WTC11 (cell line): ENCODE measurements at regions not wholly inside any gene's neighbourhood (a gene's known extent, or its start where the extent isn't known, plus 50 kb on each side); places are given as distances from the start of the nearest gene placed in this dataset.

Experiments used
- ATAC-seq: fragments of 200-7000 bp; cut with Tn5 transposase; 2 replicates; pipeline ENCODE4 v1.10.0; 2021; ENCODE audit warnings: mild to moderate bottlenecking, moderate library complexity
- CTCF ChIA-PET: fragments of 300-600 bp; sonication (Branson Sonifier 250); formaldehyde crosslinking; loops from one replicate; lab custom pipeline; 2021; ENCODE audit warnings: antibody characterized with exemption; lab: Charles Lee
- POLR2A ChIA-PET: fragments of 350-600 bp; sonication (Branson Sonifier 250); formaldehyde crosslinking; loops from one replicate; lab custom pipeline; 2021; ENCODE audit warnings: antibody characterized with exemption; lab: Charles Lee
- DNase-seq: peaks from one replicate; pipeline ENCODE4 v3.0.0; 2021; ENCODE audit warnings: low spot score
- H3K27ac Mint-ChIP-seq: 2 replicates; pipeline ENCODE4 v1.8.0; 2021; ENCODE audit warnings: mixed read lengths
- H3K27me3 Mint-ChIP-seq: 2 replicates; pipeline ENCODE4 v1.8.0; 2021; ENCODE audit warnings: low read depth, mild to moderate bottlenecking, moderate library complexity, mixed read lengths
- H3K36me3 Mint-ChIP-seq: 2 replicates; pipeline ENCODE4 v1.8.0; 2021; ENCODE audit warnings: mixed read lengths
- H3K4me1 Mint-ChIP-seq: 2 replicates; pipeline ENCODE4 v1.8.0; 2022; ENCODE audit warnings: mixed read lengths
- H3K4me3 Mint-ChIP-seq: 2 replicates; pipeline ENCODE4 v1.8.0; 2021; ENCODE audit warnings: mild to moderate bottlenecking, moderate library complexity, mixed read lengths
- H3K9me3 Mint-ChIP-seq: 2 replicates; pipeline ENCODE4 v1.8.0; 2021; ENCODE audit warnings: mixed read lengths
- CREB1 ChIP-seq: sonication (generic); formaldehyde crosslinking; IDR thresholded peaks from 2 replicates; pipeline ENCODE4 v1.8.0; 2023; ENCODE audit warnings: mild to moderate bottlenecking, missing genetic modification reagents
- CREM ChIP-seq: sonication (generic); formaldehyde crosslinking; IDR thresholded peaks from 2 replicates; pipeline ENCODE4 v1.8.1; 2022; ENCODE audit warnings: mild to moderate bottlenecking, missing genetic modification reagents, moderate library complexity
- EMX1 ChIP-seq: fragments of 250-450 bp; sonication (Bioruptor Pico); IDR thresholded peaks from 2 replicates; pipeline ENCODE4 v1.8.0; 2021; ENCODE audit warnings: mild to moderate bottlenecking
- FOXP1 ChIP-seq: sonication (generic); formaldehyde crosslinking; IDR thresholded peaks from 2 replicates; pipeline ENCODE4 v1.8.0; 2022; ENCODE audit warnings: missing genetic modification reagents, mild to moderate bottlenecking, moderate library complexity, borderline replicate concordance
- JAZF1 ChIP-seq: fragments of 250-450 bp; sonication (Bioruptor Pico); IDR thresholded peaks from 2 replicates; pipeline ENCODE4 v1.9.0; 2021; ENCODE audit warnings: moderate library complexity, mild to moderate bottlenecking, inconsistent platforms
- KAT7 ChIP-seq: sonication (generic); formaldehyde crosslinking; IDR thresholded peaks from 2 replicates; pipeline ENCODE4 v1.8.1; 2023; ENCODE audit warnings: missing genetic modification reagents, mild to moderate bottlenecking, borderline replicate concordance
- MXD4 ChIP-seq: fragments of 250-450 bp; sonication (Bioruptor Pico); IDR thresholded peaks from 2 replicates; pipeline ENCODE4 v1.8.0; 2021; ENCODE audit warnings: mild to moderate bottlenecking, moderate library complexity, borderline replicate concordance
- MYBL2 ChIP-seq: sonication (generic); formaldehyde crosslinking; IDR thresholded peaks from 2 replicates; pipeline ENCODE4 v1.8.1; 2023; ENCODE audit warnings: mild to moderate bottlenecking, moderate library complexity, missing genetic modification reagents
- NR3C1 ChIP-seq: sonication (generic); formaldehyde crosslinking; conservative IDR thresholded peaks from 2 replicates; pipeline ENCODE4 v1.8.1; 2023; ENCODE audit warnings: low read depth, mild to moderate bottlenecking, missing genetic modification reagents
- SMAD4 ChIP-seq: sonication (generic); formaldehyde crosslinking; IDR thresholded peaks from 2 replicates; pipeline ENCODE4 v1.8.0; 2022; ENCODE audit warnings: mild to moderate bottlenecking, missing genetic modification reagents
- SOX15 ChIP-seq: fragments of 250-450 bp; sonication (Bioruptor Pico); IDR thresholded peaks from 2 replicates; pipeline ENCODE4 v1.9.0; 2021; ENCODE audit warnings: mild to moderate bottlenecking
- TCF7 ChIP-seq: sonication (generic); formaldehyde crosslinking; IDR thresholded peaks from 2 replicates; pipeline ENCODE4 v1.8.0; 2022; ENCODE audit warnings: mild to moderate bottlenecking, low read depth, missing genetic modification reagents, moderate library complexity
- ZNF121 ChIP-seq: sonication (generic); formaldehyde crosslinking; IDR thresholded peaks from 2 replicates; pipeline ENCODE4 v1.8.0; 2023; ENCODE audit warnings: missing genetic modification reagents
- ZNF219 ChIP-seq: sonication (generic); formaldehyde crosslinking; IDR thresholded peaks from 2 replicates; pipeline ENCODE4 v1.8.0; 2023; ENCODE audit warnings: missing genetic modification reagents, mild to moderate bottlenecking, borderline replicate concordance
- ZNF317 ChIP-seq: sonication (generic); formaldehyde crosslinking; IDR thresholded peaks from 2 replicates; pipeline ENCODE4 v1.8.1; 2023; ENCODE audit warnings: low read depth, mild to moderate bottlenecking, moderate library complexity, missing genetic modification reagents, borderline replicate concordance
- TF ChIP-seq, protein P1 (sequence below): sonication (generic); formaldehyde crosslinking; IDR thresholded peaks from 2 replicates; pipeline ENCODE4 v1.8.1; 2022; ENCODE audit warnings: low read depth, mild to moderate bottlenecking, moderate library complexity, missing genetic modification reagents, borderline replicate concordance
- TF ChIP-seq, protein P2 (sequence below): fragments of 250-450 bp; sonication (Bioruptor Pico); IDR thresholded peaks from 2 replicates; pipeline ENCODE4 v1.9.0; 2021; ENCODE audit warnings: mild to moderate bottlenecking
- TF ChIP-seq, protein P3 (sequence below): sonication (generic); formaldehyde crosslinking; IDR thresholded peaks from 2 replicates; pipeline ENCODE4 v1.8.0; 2023; ENCODE audit warnings: missing genetic modification reagents, mild to moderate bottlenecking, borderline replicate concordance
- TF ChIP-seq, protein P4 (sequence below): sonication (generic); formaldehyde crosslinking; IDR thresholded peaks from 2 replicates; pipeline ENCODE4 v1.8.1; 2023; ENCODE audit warnings: mild to moderate bottlenecking, missing genetic modification reagents, moderate library complexity
- TF ChIP-seq, protein P5 (sequence below): sonication (generic); formaldehyde crosslinking; IDR thresholded peaks from 2 replicates; pipeline ENCODE4 v1.8.1; 2023; ENCODE audit warnings: mild to moderate bottlenecking, missing genetic modification reagents, moderate library complexity

DNA sequence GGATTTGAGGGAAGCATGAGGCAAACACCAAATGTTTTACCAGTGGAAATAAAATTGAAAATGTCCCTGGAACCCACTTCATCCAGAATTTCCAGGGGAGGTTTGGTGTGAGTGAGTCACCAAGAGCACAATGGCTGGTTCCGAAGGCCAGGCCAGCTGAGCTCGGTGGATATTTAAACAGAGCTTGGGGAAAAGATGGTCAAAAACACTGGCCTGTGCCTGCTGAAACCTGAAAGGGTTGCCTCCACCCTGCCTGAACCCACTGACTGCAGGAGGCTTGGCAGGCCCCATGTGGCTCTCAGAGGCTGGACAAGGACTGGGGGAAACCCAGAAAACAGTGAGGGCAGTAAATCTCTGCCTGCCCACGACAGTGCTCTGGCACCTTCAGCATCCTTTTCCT is 93.9 kb downstream of the TTC32 start:
- H3K9me3 Mint-ChIP-seq: no peaks in the 10 kb centered on the region
- CTCF ChIA-PET: no interaction called here
- ATAC-seq (no peak), DNase-seq (no peak)
- POLR2A ChIA-PET: no interaction called here
- H3K4me3 Mint-ChIP-seq: no peak overlapping the region
- TF ChIP-seq KAT7 (CRISPR knock-in tag): no peak
- H3K27ac Mint-ChIP-seq: no peak overlapping the region
- no peaks in the 10 kb centered on the region for H3K4me1 Mint-ChIP-seq
- no peaks in the 10 kb centered on the region for H3K27me3 Mint-ChIP-seq
- no peaks in the 10 kb centered on the region for H3K36me3 Mint-ChIP-seq

DNA sequence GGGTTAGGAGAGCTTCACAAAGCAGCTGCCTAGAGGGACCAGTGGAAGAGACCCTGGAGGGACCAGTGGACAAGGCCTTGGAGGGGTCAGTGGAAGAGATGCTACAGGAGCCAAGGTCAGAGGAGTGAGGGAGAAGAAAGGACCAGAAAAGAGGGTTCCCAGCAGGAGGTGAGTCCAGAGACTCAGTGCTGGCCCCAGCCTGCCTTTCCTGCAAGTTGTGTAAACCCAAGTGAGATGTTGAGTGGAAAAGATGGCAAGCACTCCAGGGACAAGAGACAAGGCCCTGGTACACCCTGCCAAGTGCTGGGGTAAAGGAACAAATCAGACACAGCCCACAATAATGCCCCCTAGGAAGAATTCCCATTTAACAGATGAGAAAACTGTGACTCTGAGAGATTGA is 94.4 kb downstream of the TTC32 start:
- Mint-ChIP-seq H3K4me3 (no peak overlapping the region), H3K4me1 (no peaks in the 10 kb centered on the region), H3K27ac (no peak overlapping the region), H3K9me3 (no peaks in the 10 kb centered on the region), H3K36me3 (no peaks in the 10 kb centered on the region), H3K27me3 (no peaks in the 10 kb centered on the region)
- ChIA-PET CTCF (no interaction called here), POLR2A (no interaction called here)
- no peak for ATAC-seq
- no peak for TF ChIP-seq EMX1 (CRISPR knock-in tag)
- no peak for DNase-seq

DNA sequence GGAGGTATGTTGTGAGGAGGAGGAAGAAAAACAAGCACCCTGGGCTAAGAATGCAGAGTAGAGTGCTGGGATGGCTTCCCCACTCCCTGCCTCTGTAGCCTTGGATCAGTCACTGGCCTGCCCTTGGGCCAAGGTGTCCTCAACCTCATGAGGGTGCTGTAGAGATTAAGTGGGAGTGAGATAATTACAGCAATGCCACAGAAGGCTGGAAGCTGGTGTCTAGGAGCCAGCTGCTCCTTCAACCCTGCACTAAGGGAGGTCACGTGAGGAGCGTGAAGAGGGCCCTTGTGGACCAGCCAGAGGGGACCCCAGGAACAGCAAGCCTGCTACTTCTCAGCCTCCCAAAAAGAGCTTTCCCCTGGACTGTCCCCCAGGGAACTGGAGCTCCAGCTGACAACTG is 95.2 kb downstream of the TTC32 start:
- Mint-ChIP-seq H3K27me3 (no peaks in the 10 kb centered on the region), H3K4me3 (no peak overlapping the region), H3K4me1 (no peaks in the 10 kb centered on the region), H3K27ac (no peak overlapping the region), H3K36me3 (no peaks in the 10 kb centered on the region), H3K9me3 (no peaks in the 10 kb centered on the region)
- ATAC-seq: no peak
- DNase-seq: no peak
- TF ChIP-seq, protein P1, sequence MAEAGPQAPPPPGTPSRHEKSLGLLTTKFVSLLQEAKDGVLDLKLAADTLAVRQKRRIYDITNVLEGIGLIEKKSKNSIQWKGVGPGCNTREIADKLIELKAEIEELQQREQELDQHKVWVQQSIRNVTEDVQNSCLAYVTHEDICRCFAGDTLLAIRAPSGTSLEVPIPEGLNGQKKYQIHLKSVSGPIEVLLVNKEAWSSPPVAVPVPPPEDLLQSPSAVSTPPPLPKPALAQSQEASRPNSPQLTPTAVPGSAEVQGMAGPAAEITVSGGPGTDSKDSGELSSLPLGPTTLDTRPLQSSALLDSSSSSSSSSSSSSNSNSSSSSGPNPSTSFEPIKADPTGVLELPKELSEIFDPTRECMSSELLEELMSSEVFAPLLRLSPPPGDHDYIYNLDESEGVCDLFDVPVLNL: no peak
- no peak for TF ChIP-seq MXD4 (CRISPR knock-in tag)
- TF ChIP-seq ZNF121 (CRISPR knock-in tag): no peak
- TF ChIP-seq, protein P2, sequence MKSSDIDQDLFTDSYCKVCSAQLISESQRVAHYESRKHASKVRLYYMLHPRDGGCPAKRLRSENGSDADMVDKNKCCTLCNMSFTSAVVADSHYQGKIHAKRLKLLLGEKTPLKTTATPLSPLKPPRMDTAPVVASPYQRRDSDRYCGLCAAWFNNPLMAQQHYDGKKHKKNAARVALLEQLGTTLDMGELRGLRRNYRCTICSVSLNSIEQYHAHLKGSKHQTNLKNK (CRISPR knock-in tag): no peak
- TF ChIP-seq CREB1 (CRISPR knock-in tag): no peak
- TF ChIP-seq KAT7 (CRISPR knock-in tag): no peak
- TF ChIP-seq, protein P3, sequence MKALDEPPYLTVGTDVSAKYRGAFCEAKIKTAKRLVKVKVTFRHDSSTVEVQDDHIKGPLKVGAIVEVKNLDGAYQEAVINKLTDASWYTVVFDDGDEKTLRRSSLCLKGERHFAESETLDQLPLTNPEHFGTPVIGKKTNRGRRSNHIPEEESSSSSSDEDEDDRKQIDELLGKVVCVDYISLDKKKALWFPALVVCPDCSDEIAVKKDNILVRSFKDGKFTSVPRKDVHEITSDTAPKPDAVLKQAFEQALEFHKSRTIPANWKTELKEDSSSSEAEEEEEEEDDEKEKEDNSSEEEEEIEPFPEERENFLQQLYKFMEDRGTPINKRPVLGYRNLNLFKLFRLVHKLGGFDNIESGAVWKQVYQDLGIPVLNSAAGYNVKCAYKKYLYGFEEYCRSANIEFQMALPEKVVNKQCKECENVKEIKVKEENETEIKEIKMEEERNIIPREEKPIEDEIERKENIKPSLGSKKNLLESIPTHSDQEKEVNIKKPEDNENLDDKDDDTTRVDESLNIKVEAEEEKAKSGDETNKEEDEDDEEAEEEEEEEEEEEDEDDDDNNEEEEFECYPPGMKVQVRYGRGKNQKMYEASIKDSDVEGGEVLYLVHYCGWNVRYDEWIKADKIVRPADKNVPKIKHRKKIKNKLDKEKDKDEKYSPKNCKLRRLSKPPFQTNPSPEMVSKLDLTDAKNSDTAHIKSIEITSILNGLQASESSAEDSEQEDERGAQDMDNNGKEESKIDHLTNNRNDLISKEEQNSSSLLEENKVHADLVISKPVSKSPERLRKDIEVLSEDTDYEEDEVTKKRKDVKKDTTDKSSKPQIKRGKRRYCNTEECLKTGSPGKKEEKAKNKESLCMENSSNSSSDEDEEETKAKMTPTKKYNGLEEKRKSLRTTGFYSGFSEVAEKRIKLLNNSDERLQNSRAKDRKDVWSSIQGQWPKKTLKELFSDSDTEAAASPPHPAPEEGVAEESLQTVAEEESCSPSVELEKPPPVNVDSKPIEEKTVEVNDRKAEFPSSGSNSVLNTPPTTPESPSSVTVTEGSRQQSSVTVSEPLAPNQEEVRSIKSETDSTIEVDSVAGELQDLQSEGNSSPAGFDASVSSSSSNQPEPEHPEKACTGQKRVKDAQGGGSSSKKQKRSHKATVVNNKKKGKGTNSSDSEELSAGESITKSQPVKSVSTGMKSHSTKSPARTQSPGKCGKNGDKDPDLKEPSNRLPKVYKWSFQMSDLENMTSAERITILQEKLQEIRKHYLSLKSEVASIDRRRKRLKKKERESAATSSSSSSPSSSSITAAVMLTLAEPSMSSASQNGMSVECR (CRISPR knock-in tag): no peak
- POLR2A ChIA-PET: no interaction called here
- CTCF ChIA-PET: no interaction called here

DNA sequence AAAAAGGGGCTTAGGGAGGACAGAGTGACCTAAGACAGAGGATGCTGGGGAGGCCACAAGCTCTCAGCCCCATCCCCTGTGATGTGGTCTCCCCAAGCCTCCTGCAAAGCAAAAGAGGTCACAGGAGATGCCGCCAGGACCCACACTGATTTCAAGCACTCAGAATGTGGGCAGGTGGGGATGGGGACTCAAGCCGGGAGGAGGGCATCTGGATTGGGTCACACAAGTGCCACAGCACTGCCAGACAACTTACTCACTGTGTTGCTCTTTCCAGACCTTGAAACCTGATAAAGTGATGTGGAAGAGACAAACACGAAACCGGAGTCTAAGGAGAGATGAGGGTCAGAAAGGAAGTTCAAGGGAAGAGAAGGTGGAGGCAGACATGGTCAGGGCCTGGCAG is 95.7 kb downstream of the TTC32 start:
- H3K4me1 Mint-ChIP-seq: no peaks in the 10 kb centered on the region
- no peaks in the 10 kb centered on the region for H3K36me3 Mint-ChIP-seq
- H3K4me3 Mint-ChIP-seq: no peak overlapping the region
- DNase-seq: no peak
- no peak overlapping the region for H3K27ac Mint-ChIP-seq
- ATAC-seq: no peak
- TF ChIP-seq ZNF317 (CRISPR knock-in tag): no peak
- TF ChIP-seq JAZF1 (CRISPR knock-in tag): no peak
- TF ChIP-seq, protein P4, sequence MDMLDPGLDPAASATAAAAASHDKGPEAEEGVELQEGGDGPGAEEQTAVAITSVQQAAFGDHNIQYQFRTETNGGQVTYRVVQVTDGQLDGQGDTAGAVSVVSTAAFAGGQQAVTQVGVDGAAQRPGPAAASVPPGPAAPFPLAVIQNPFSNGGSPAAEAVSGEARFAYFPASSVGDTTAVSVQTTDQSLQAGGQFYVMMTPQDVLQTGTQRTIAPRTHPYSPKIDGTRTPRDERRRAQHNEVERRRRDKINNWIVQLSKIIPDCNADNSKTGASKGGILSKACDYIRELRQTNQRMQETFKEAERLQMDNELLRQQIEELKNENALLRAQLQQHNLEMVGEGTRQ (CRISPR knock-in tag): no peak
- no peak for TF ChIP-seq ZNF219
- TF ChIP-seq, protein P2 (CRISPR knock-in tag): no peak
- no peak for TF ChIP-seq SOX15 (CRISPR knock-in tag)
- no peak for TF ChIP-seq MYBL2 (CRISPR knock-in tag)
- TF ChIP-seq NR3C1 (CRISPR knock-in tag): no peak
- TF ChIP-seq, protein P1: no peak
- TF ChIP-seq CREM (CRISPR knock-in tag): no peak
- no peak for TF ChIP-seq TCF7
- TF ChIP-seq FOXP1 (CRISPR knock-in tag): no peak
- TF ChIP-seq, protein P5, sequence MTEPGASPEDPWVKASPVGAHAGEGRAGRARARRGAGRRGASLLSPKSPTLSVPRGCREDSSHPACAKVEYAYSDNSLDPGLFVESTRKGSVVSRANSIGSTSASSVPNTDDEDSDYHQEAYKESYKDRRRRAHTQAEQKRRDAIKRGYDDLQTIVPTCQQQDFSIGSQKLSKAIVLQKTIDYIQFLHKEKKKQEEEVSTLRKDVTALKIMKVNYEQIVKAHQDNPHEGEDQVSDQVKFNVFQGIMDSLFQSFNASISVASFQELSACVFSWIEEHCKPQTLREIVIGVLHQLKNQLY: no peak
- no peak for TF ChIP-seq SMAD4 (CRISPR knock-in tag)
- TF ChIP-seq, all 79 proteins: peak for 0
- Mint-ChIP-seq H3K9me3 (no peaks in the 10 kb centered on the region), H3K27me3 (no peaks in the 10 kb centered on the region)
- ChIA-PET CTCF (no interaction called here), POLR2A (no interaction called here)
